SH-SY5Y (cell line): ENCODE measurements at regions not wholly inside any gene's neighbourhood (a gene's known extent, or its start where the extent isn't known, plus 50 kb on each side); places are given as distances from the start of the nearest gene placed in this dataset.

Experiments
- GATA2 ChIP-seq: IDR thresholded peaks from 2 replicates; pipeline ENCODE4 v1.6.1; 2011; ENCODE audit warnings: mild to moderate bottlenecking, low read depth, low read length
- GATA3 ChIP-seq: IDR thresholded peaks from 2 replicates; pipeline ENCODE4 v1.6.1; 2011; ENCODE audit warnings: low read depth, mild to moderate bottlenecking, low read length, moderate library complexity

GRCh38 chr15:29468899-29469298 is 199.3 kb upstream of the NSMCE3 start:
- no peak for TF ChIP-seq GATA2
- TF ChIP-seq GATA3: no peak
